HCT116 (cell line): ENCODE measurements at regions not wholly inside any gene's neighbourhood (a gene's known extent, or its start where the extent isn't known, plus 50 kb on each side); places are given as distances from the start of the nearest gene placed in this dataset.

ENCODE experiments used
- CEBPB ChIP-seq: IDR thresholded peaks from 2 replicates; pipeline ENCODE4 v1.6.1; 2012; ENCODE audit warnings: low read depth
- CTCF ChIP-seq, 3 experiments: fragments of 200-600 bp in 1 of 3; sonication (generic) in 1 of 3; IDR thresholded peaks in 2 of 3; conservative IDR thresholded peaks in 1 of 3; 2 replicates each; pipeline ENCODE4 v1.5.1; 2012 to 2017; ENCODE audit warnings: low read depth in 2 of 3, low read length in 2 of 3, antibody characterized with exemption in 1 of 3, borderline replicate concordance in 1 of 3, control low read depth in 1 of 3, mild to moderate bottlenecking in 1 of 3, mixed read lengths in 1 of 3, mixed run types in 1 of 3, moderate library complexity in 1 of 3; ENCODE audit not compliant: insufficient read depth in 1 of 3
- EZH2 ChIP-seq: fragments of 200-600 bp; sonication (generic); IDR thresholded peaks from 2 replicates; pipeline ENCODE4 v1.6.1; 2017; ENCODE audit warnings: antibody characterized with exemption, mixed run types
- EZH2phosphoT487 ChIP-seq: fragments of 200-600 bp; IDR thresholded peaks from 2 replicates; pipeline ENCODE4 v1.6.1; 2018; ENCODE audit warnings: antibody characterized with exemption, borderline replicate concordance
- JUND ChIP-seq: IDR thresholded peaks from 2 replicates; pipeline ENCODE4 v1.6.1; 2012
- POLR2A ChIP-seq: IDR thresholded peaks from 2 replicates; pipeline ENCODE4 v1.7.0; 2011; ENCODE audit warnings: borderline replicate concordance; ENCODE audit not compliant: insufficient read depth, insufficient read length; ENCODE audit errors: extremely low read depth
- POLR2AphosphoS5 ChIP-seq: IDR thresholded peaks from 2 replicates; pipeline ENCODE4 v1.6.1; 2011; ENCODE audit warnings: mild to moderate bottlenecking, low read depth, low read length, moderate library complexity
- SIN3A ChIP-seq: IDR thresholded peaks from 2 replicates; pipeline ENCODE4 v1.6.1; 2012; ENCODE audit warnings: low read depth
- TCF7L2 ChIP-seq: IDR thresholded peaks from 2 replicates; pipeline ENCODE4 v1.7.0; 2011; ENCODE audit warnings: borderline replicate concordance, inconsistent platforms; ENCODE audit not compliant: insufficient read depth, insufficient read length; ENCODE audit errors: extremely low read depth
- YY1 ChIP-seq: IDR thresholded peaks from 2 replicates; pipeline ENCODE4 v1.6.1; 2011; ENCODE audit warnings: low read length, low read depth, moderate library complexity, mild to moderate bottlenecking; ENCODE audit not compliant: insufficient replicate concordance; ENCODE audit errors: extremely low read depth
- ZFX ChIP-seq: fragments of 450-650 bp; IDR thresholded peaks from 2 replicates; pipeline ENCODE4 v1.6.1; 2017
- TF ChIP-seq, protein P1 (sequence below): IDR thresholded peaks from 2 replicates; pipeline ENCODE4 v1.6.1; 2012
- TF ChIP-seq, protein P2 (sequence below): IDR thresholded peaks from 2 replicates; pipeline ENCODE4 v1.6.1; 2012; ENCODE audit warnings: low read depth
- TF ChIP-seq, protein P3 (sequence below): IDR thresholded peaks from 2 replicates; pipeline ENCODE4 v1.6.1; 2012

DNA sequence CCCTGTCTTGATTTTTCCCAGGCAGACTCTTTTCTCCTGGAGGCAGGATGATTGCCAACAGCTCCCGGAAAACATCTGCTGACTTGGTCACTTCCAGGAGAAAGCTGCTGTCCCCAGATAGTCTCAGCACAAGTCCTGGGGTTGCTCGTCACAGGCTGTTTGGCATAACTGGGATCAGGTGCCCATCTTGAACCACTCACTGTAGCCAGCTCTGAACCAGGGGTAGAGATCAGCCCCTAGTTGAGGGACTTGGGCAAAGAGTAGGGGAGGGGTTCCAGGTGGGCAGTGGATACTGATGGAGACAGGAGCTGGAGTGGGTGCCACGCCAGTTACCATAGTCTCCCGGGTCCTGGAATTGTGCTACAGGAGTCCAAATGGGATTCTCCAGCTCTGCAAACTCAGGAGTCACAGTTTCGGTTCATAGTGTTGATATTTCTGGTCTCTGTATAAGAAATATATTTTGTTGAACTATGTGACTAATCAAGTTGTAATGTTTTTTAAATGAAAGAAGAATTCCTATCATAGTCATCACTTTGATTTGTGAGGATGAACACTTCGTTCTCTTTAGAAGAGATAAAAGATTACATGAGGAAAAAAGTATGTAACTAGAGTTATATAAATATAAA, 1154.5 kb downstream of the AACS start:
- TF ChIP-seq CTCF (IDR thresholded peaks at IDR 0.05 in 2 of 3, conservative IDR thresholded peaks at IDR 0.05 in 1 of 3; ENCODE audit: borderline replicate concordance in 1 of 3, insufficient read depth in 1 of 3, low read depth in 2 of 3, low read length in 2 of 3) (no peak), POLR2A (no peak), YY1 (no peak), TCF7L2 (no peak), EZH2phosphoT487 (no peak), ZFX (no peak), POLR2AphosphoS5 (no peak), CEBPB (no peak), SIN3A (no peak), JUND (no peak), EZH2 (no peak)
- TF ChIP-seq, protein P1, sequence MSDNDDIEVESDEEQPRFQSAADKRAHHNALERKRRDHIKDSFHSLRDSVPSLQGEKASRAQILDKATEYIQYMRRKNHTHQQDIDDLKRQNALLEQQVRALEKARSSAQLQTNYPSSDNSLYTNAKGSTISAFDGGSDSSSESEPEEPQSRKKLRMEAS = no peak
- TF ChIP-seq, protein P2, sequence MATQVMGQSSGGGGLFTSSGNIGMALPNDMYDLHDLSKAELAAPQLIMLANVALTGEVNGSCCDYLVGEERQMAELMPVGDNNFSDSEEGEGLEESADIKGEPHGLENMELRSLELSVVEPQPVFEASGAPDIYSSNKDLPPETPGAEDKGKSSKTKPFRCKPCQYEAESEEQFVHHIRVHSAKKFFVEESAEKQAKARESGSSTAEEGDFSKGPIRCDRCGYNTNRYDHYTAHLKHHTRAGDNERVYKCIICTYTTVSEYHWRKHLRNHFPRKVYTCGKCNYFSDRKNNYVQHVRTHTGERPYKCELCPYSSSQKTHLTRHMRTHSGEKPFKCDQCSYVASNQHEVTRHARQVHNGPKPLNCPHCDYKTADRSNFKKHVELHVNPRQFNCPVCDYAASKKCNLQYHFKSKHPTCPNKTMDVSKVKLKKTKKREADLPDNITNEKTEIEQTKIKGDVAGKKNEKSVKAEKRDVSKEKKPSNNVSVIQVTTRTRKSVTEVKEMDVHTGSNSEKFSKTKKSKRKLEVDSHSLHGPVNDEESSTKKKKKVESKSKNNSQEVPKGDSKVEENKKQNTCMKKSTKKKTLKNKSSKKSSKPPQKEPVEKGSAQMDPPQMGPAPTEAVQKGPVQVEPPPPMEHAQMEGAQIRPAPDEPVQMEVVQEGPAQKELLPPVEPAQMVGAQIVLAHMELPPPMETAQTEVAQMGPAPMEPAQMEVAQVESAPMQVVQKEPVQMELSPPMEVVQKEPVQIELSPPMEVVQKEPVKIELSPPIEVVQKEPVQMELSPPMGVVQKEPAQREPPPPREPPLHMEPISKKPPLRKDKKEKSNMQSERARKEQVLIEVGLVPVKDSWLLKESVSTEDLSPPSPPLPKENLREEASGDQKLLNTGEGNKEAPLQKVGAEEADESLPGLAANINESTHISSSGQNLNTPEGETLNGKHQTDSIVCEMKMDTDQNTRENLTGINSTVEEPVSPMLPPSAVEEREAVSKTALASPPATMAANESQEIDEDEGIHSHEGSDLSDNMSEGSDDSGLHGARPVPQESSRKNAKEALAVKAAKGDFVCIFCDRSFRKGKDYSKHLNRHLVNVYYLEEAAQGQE = no peak
- TF ChIP-seq, protein P3, sequence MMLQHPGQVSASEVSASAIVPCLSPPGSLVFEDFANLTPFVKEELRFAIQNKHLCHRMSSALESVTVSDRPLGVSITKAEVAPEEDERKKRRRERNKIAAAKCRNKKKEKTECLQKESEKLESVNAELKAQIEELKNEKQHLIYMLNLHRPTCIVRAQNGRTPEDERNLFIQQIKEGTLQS = no peak
